Type B pancreatic cell (in vitro differentiated cells): ENCODE measurements at regions not wholly inside any gene's neighbourhood (a gene's known extent, or its start where the extent isn't known, plus 50 kb on each side); places are given as distances from the start of the nearest gene placed in this dataset.

Experiments used
- DNase-seq: peaks from one replicate; pipeline ENCODE4 v3.0.0; 2021; ENCODE audit warnings: mixed read lengths; ENCODE audit not compliant: unreplicated experiment; ENCODE audit errors: extremely low spot score
- H3K27ac Mint-ChIP-seq: 2 replicates; pipeline ENCODE4 v1.8.0; 2021; ENCODE audit warnings: mild to moderate bottlenecking, mixed read lengths
- H3K27me3 Mint-ChIP-seq: 2 replicates; pipeline ENCODE4 v1.8.0; 2021; ENCODE audit warnings: mixed read lengths
- H3K36me3 Mint-ChIP-seq: 2 replicates; pipeline ENCODE4 v1.8.0; 2021; ENCODE audit warnings: mixed read lengths
- H3K4me1 Mint-ChIP-seq: one replicate; pipeline ENCODE4 v1.8.0; 2021; ENCODE audit warnings: mixed read lengths; ENCODE audit not compliant: unreplicated experiment
- H3K4me3 Mint-ChIP-seq: 2 replicates; pipeline ENCODE4 v1.8.0; 2021; ENCODE audit warnings: mild to moderate bottlenecking, mixed read lengths
- H3K9me3 Mint-ChIP-seq: 2 replicates; pipeline ENCODE4 v1.8.0; 2021; ENCODE audit warnings: mixed read lengths
- CTCF ChIP-seq: fragments of 200-600 bp; sonication (generic); conservative IDR thresholded peaks from 2 replicates; pipeline ENCODE4 v1.5.0; 2021; ENCODE audit warnings: antibody characterized with exemption, mild to moderate bottlenecking

- Mint-ChIP-seq H3K9me3 (no peaks in the 10 kb centered on the region), H3K4me3 (no peak overlapping the region), H3K4me1 (peaks cover 44% of the 10 kb centered on the region), H3K36me3 (no peaks in the 10 kb centered on the region), H3K27me3 (peaks cover 38% of the 10 kb centered on the region), H3K27ac (no peak overlapping the region)
- no peak for TF ChIP-seq CTCF
- no peak for DNase-seq
These were observed 313.9 kb downstream of the TLE1 start for GRCh38 chr9:81375187-81376100.

- TF ChIP-seq CTCF, result no peak
- H3K36me3 Mint-ChIP-seq, result no peaks in the 10 kb centered on the region
- H3K27ac Mint-ChIP-seq, result no peak overlapping the region
- H3K9me3 Mint-ChIP-seq, result no peaks in the 10 kb centered on the region
- no peak overlapping the region for H3K4me3 Mint-ChIP-seq
- no peak for DNase-seq
- H3K4me1 Mint-ChIP-seq, result peaks cover 46% of the 10 kb centered on the region
- H3K27me3 Mint-ChIP-seq, result peaks cover 37% of the 10 kb centered on the region
These were observed 314.7 kb downstream of the TLE1 start for GRCh38 chr9:81374459-81375186.

GRCh38 chr9:81373294-81373693, 316.1 kb downstream of the TLE1 start:
- no peak for TF ChIP-seq CTCF
- H3K36me3 Mint-ChIP-seq, result no peaks in the 10 kb centered on the region
- H3K27ac Mint-ChIP-seq, result no peak overlapping the region
- H3K27me3 Mint-ChIP-seq, result peaks cover 32% of the 10 kb centered on the region
- H3K4me3 Mint-ChIP-seq, result no peak overlapping the region
- peaks cover 46% of the 10 kb centered on the region for H3K4me1 Mint-ChIP-seq
- H3K9me3 Mint-ChIP-seq, result no peaks in the 10 kb centered on the region
- DNase-seq, result no peak

- Mint-ChIP-seq H3K27ac (no peak overlapping the region), H3K27me3 (peaks cover 29% of the 10 kb centered on the region), H3K4me1 (peaks cover 46% of the 10 kb centered on the region), H3K9me3 (no peaks in the 10 kb centered on the region), H3K36me3 (no peaks in the 10 kb centered on the region), H3K4me3 (no peak overlapping the region)
- no peak for DNase-seq
- TF ChIP-seq CTCF, result no peak
These were observed 316.6 kb downstream of the TLE1 start for GRCh38 chr9:81372628-81373191.

GRCh38 chr9:81371824-81372223, 317.5 kb downstream of the TLE1 start:
- H3K36me3 Mint-ChIP-seq, result no peaks in the 10 kb centered on the region
- H3K4me1 Mint-ChIP-seq, result peaks cover 39% of the 10 kb centered on the region
- H3K4me3 Mint-ChIP-seq, result no peak overlapping the region
- TF ChIP-seq CTCF, result no peak
- H3K9me3 Mint-ChIP-seq, result no peaks in the 10 kb centered on the region
- no peak overlapping the region for H3K27ac Mint-ChIP-seq
- peaks cover 22% of the 10 kb centered on the region for H3K27me3 Mint-ChIP-seq
- DNase-seq, result no peak
